CD8-positive, alpha-beta memory T cell (primary cell): ENCODE measurements at regions not wholly inside any gene's neighbourhood (a gene's known extent, or its start where the extent isn't known, plus 50 kb on each side); places are given as distances from the start of the nearest gene placed in this dataset.

Experiments
- CTCF ChIA-PET: fragments of 350-600 bp; sonication (Branson Sonifier 250); formaldehyde crosslinking; loops from one replicate; lab custom pipeline; 2021; ENCODE audit warnings: antibody characterized with exemption; lab: Charles Lee
- POLR2A ChIA-PET: fragments of 350-600 bp; sonication (Branson Sonifier 250); formaldehyde crosslinking; loops from one replicate; lab custom pipeline; 2021; ENCODE audit warnings: antibody characterized with exemption; lab: Charles Lee
- DNase-seq, 5 donors: peaks; one replicate each; pipeline versions ENCODE4 v3.0.0 to v3.0.0-alpha.2; 2020 to 2022; ENCODE audit warnings: mixed read lengths in 1 of 5
- H3K27ac ChIP-seq: one replicate; pipeline ENCODE4 v1.7.0; 2013; ENCODE audit warnings: low read depth, mild to moderate bottlenecking, low read length, moderate library complexity
- H3K27me3 ChIP-seq: 2 replicates; pipeline ENCODE4 v1.7.0; 2013; ENCODE audit warnings: low read length, mild to moderate bottlenecking; ENCODE audit not compliant: insufficient read depth, poor library complexity, severe bottlenecking
- H3K36me3 ChIP-seq: 2 replicates; pipeline ENCODE4 v1.7.0; 2013; ENCODE audit warnings: mild to moderate bottlenecking, low read length, moderate library complexity; ENCODE audit not compliant: insufficient read depth
- H3K4me1 ChIP-seq: 2 replicates; pipeline ENCODE4 v1.7.0; 2013; ENCODE audit warnings: mild to moderate bottlenecking, low read length, moderate library complexity; ENCODE audit not compliant: insufficient read depth
- H3K4me3 ChIP-seq: 2 replicates; pipeline ENCODE4 v1.7.0; 2013; ENCODE audit warnings: mild to moderate bottlenecking, low read length
- H3K9me3 ChIP-seq: 2 replicates; pipeline ENCODE4 v1.7.0; 2013; ENCODE audit warnings: mild to moderate bottlenecking, low read length
- H3K27ac Mint-ChIP-seq, 8 donors: one replicate each; pipeline ENCODE4 v1.8.0; 2020 to 2021; ENCODE audit warnings: mixed read lengths in 8 of 8, mild to moderate bottlenecking in 6 of 8, inconsistent platforms in 3 of 8, moderate library complexity in 3 of 8
- H3K27me3 Mint-ChIP-seq, 2 donors: one replicate each; pipeline ENCODE4 v1.8.0; 2020 to 2021; ENCODE audit warnings: mixed read lengths in 2 of 2, mild to moderate bottlenecking in 1 of 2, moderate library complexity in 1 of 2
- H3K36me3 Mint-ChIP-seq, 3 donors: one replicate each; pipeline ENCODE4 v1.8.0; 2020 to 2021; ENCODE audit warnings: mixed read lengths in 3 of 3, inconsistent platforms in 1 of 3, mild to moderate bottlenecking in 1 of 3
- H3K4me1 Mint-ChIP-seq, 3 donors: one replicate each; pipeline ENCODE4 v1.8.0; 2020 to 2021; ENCODE audit warnings: mixed read lengths in 3 of 3, inconsistent platforms in 1 of 3, mild to moderate bottlenecking in 1 of 3
- H3K4me3 Mint-ChIP-seq, 7 donors: one replicate each; pipeline ENCODE4 v1.8.0; 2020 to 2021; ENCODE audit warnings: mixed read lengths in 7 of 7, mild to moderate bottlenecking in 6 of 7, moderate library complexity in 4 of 7, inconsistent platforms in 2 of 7
- H3K9me3 Mint-ChIP-seq, 5 donors: one replicate each; pipeline ENCODE4 v1.8.0; 2020 to 2022; ENCODE audit warnings: mixed read lengths in 5 of 5, mild to moderate bottlenecking in 3 of 5, moderate library complexity in 2 of 5, inconsistent platforms in 1 of 5

GRCh38 chr14:71472356-71473340 is 459.6 kb upstream of the RGS6 start:
- POLR2A ChIA-PET = no interaction called here

DNA sequence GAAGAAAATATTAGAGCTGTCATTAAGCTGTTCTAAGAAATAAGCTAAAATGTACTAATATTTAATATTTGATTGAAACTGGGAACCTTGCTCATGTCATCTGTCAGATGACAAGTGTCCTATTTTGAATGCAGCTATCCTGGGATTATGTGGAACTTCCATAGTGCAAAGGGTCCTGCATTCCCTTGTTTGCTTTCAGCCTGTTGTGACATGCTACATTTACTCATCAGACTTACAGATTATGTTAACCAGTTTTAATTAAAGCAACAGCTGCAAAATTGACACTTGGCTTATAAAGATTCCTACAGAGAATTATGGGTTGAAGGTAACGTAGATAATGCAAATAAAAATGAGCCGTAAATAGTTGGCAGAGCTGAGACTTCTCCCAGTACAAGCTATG is 458.4 kb upstream of the RGS6 start:
- Histone ChIP-seq H3K27me3 (no peaks in the 10 kb centered on the region), H3K36me3 (no peaks in the 10 kb centered on the region), H3K9me3 (no peaks in the 10 kb centered on the region), H3K27ac (no peak overlapping the region), H3K4me1 (no peaks in the 10 kb centered on the region), H3K4me3 (no peak overlapping the region)
- ChIA-PET CTCF (interaction anchor here (1.4 kb wide), 1 partner anchor 10 kb away, joined by 6 read pairs; no protein-coding TSS in a partner anchor), POLR2A (no interaction called here)
- Mint-ChIP-seq H3K9me3 (no peaks in the 10 kb centered on the region), H3K4me3 (no peak overlapping the region), H3K27me3 (no peaks in the 10 kb centered on the region), H3K36me3 (peaks cover 0 to 2% (median 0%) of the 10 kb centered on the region in 3 donors), H3K27ac (peak overlapping the region in 1 of 8 donors; percentile 38), H3K4me1 (peaks cover 39 to 70% (median 59%) of the 10 kb centered on the region in 3 donors)
- no peak for DNase-seq

More at GRCh38 chr14:71472356-71473340, 459.6 kb upstream of the RGS6 start:
- no peaks in the 10 kb centered on the region for H3K36me3 ChIP-seq
- no peaks in the 10 kb centered on the region for H3K9me3 ChIP-seq
- no peak for DNase-seq
- Mint-ChIP-seq H3K4me3 (no peak overlapping the region), H3K36me3 (peaks cover 3 to 9% (median 3%) of the 10 kb centered on the region in 3 donors), H3K27ac (no peak overlapping the region), H3K9me3 (peaks cover 0 to 4% (median 0%) of the 10 kb centered on the region in 5 donors), H3K27me3 (no peaks in the 10 kb centered on the region), H3K4me1 (peaks cover 36 to 60% (median 49%) of the 10 kb centered on the region in 3 donors)
- H3K4me3 ChIP-seq = no peak overlapping the region
- no peaks in the 10 kb centered on the region for H3K27me3 ChIP-seq
- H3K4me1 ChIP-seq = no peaks in the 10 kb centered on the region
- no peak overlapping the region for H3K27ac ChIP-seq
- CTCF ChIA-PET = interaction anchor here (1.4 kb wide), 1 partner anchor 11 kb away, joined by 6 read pairs; no protein-coding TSS in a partner anchor

DNA sequence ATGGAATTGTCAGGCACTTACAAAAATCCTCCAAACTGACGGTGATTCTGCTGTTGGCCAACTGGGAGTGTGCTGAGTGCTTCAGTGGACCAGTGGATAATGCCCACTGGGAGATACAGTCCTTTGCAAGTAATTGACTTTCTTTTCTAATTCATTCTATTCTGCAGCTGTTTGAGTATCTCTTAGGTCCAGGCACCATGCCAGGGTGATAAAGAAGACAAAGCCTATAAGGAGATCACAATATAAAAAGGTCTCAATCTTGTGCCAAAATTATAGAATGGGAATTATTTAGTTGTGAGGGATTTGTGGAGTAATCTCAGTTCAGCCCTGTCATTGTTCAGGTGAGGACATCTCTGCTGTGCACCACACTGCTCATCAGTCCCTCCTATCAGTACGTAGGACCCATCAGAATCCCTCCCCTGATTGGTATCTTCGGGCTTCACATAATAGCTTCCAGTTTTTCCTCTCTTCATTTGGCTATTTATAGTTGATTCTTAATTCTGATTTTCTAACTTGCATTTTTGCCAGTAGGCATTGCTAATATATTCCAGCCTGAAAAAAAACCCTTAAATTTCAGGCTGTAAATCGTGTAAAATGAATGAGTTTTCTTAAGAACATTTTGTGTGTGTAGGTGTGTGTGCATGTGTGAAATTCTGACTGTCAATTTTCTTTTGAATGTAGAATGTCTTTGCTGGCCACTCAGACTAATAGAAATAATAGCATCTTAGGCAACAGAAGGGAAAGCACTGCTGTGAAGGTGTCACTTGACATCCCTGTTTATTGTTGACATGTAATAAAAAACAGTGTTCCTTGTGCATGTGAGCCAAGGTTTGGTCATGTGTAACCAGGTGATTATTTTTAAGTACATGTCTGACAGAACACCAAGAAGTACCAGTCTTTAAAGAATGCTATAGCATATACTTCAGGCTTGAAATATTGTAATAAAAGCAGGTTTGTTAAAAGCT is 457.6 kb upstream of the RGS6 start:
- no peak overlapping the region for H3K27ac ChIP-seq
- no peaks in the 10 kb centered on the region for H3K9me3 Mint-ChIP-seq
- POLR2A ChIA-PET = no interaction called here
- H3K4me1 ChIP-seq = no peaks in the 10 kb centered on the region
- H3K4me3 ChIP-seq = no peak overlapping the region
- H3K4me1 Mint-ChIP-seq = peaks cover 36 to 66% (median 60%) of the 10 kb centered on the region in 3 donors
- H3K27me3 Mint-ChIP-seq = no peaks in the 10 kb centered on the region
- H3K27ac Mint-ChIP-seq = peak overlapping the region in 3 of 8 donors; percentile 27 to 71 (median 48)
- H3K27me3 ChIP-seq = no peaks in the 10 kb centered on the region
- peak overlapping the region in 1 of 7 donors; percentile 24 for H3K4me3 Mint-ChIP-seq
- H3K36me3 Mint-ChIP-seq = no peaks in the 10 kb centered on the region
- no peaks in the 10 kb centered on the region for H3K9me3 ChIP-seq
- CTCF ChIA-PET = interaction anchor here (1.4 kb wide), 1 partner anchor 9 kb away, joined by 6 read pairs; no protein-coding TSS in a partner anchor
- DNase-seq = no peak
- no peaks in the 10 kb centered on the region for H3K36me3 ChIP-seq

GRCh38 chr14:71475916-71476315 is 456.3 kb upstream of the RGS6 start:
- H3K4me1 ChIP-seq = no peaks in the 10 kb centered on the region
- CTCF ChIA-PET = no interaction called here
- no peak for DNase-seq
- no peaks in the 10 kb centered on the region for H3K27me3 Mint-ChIP-seq
- no peak overlapping the region for H3K4me3 ChIP-seq
- no peaks in the 10 kb centered on the region for H3K36me3 ChIP-seq
- H3K9me3 ChIP-seq = no peaks in the 10 kb centered on the region
- POLR2A ChIA-PET = no interaction called here
- peak overlapping the region in 2 of 8 donors; percentile 17 to 48 for H3K27ac Mint-ChIP-seq
- no peak overlapping the region for H3K27ac ChIP-seq
- peaks cover 32 to 60% (median 60%) of the 10 kb centered on the region in 3 donors for H3K4me1 Mint-ChIP-seq
- H3K4me3 Mint-ChIP-seq = no peak overlapping the region
- H3K36me3 Mint-ChIP-seq = no peaks in the 10 kb centered on the region
- no peaks in the 10 kb centered on the region for H3K9me3 Mint-ChIP-seq
- H3K27me3 ChIP-seq = no peaks in the 10 kb centered on the region

- Mint-ChIP-seq H3K4me3 (no peak overlapping the region), H3K27me3 (no peaks in the 10 kb centered on the region)
These were observed 453.7 kb upstream of the RGS6 start for GRCh38 chr14:71478542-71478941.

DNA sequence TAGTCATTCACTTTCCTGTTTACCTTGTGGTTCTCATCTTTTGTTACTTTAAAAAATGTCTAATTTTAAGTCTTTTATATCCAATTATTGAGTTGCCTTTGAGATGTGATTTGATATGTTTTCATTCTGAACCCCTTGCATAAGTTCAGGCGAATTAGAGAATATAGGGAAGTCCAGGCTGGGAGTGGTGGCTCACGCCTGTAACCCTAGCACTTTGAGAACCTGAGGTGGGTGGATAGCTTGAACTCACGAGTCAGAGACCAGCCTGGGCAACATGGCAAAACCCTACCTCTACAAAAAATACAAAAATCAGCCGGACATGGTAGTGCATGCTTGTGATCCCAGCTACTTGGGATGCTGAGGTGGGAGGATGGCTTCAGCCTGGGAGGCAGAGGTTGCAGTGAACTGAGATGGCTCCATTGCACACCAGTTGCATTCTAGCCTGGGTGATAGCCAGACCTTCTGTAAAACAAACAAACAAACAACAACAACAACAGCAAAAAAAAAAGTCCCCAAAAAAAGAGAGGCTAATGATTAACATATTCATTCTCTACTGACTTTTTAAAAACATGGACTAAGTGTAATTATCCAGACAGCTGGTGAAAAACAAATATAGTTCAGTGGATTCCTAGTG is 451.1 kb upstream of the RGS6 start:
- Histone ChIP-seq H3K4me1 (no peaks in the 10 kb centered on the region), H3K27ac (no peak overlapping the region), H3K9me3 (no peaks in the 10 kb centered on the region), H3K27me3 (no peaks in the 10 kb centered on the region), H3K4me3 (no peak overlapping the region), H3K36me3 (no peaks in the 10 kb centered on the region)
- Mint-ChIP-seq H3K27ac (no peak overlapping the region), H3K4me1 (peaks cover 11 to 34% (median 31%) of the 10 kb centered on the region in 3 donors), H3K36me3 (peaks cover 0 to 11% (median 10%) of the 10 kb centered on the region in 3 donors), H3K4me3 (no peak overlapping the region), H3K9me3 (no peaks in the 10 kb centered on the region), H3K27me3 (no peaks in the 10 kb centered on the region)
- POLR2A ChIA-PET = no interaction called here
- CTCF ChIA-PET = interaction anchor here (0.7 kb wide), 1 partner anchor 815 kb away, joined by 3 read pairs; no protein-coding TSS in a partner anchor
- no peak for DNase-seq

More at GRCh38 chr14:71478542-71478941, 453.7 kb upstream of the RGS6 start:
- Mint-ChIP-seq H3K4me1 (peaks cover 19 to 48% (median 48%) of the 10 kb centered on the region in 3 donors), H3K27ac (no peak overlapping the region), H3K36me3 (peaks cover 0 to 4% (median 2%) of the 10 kb centered on the region in 3 donors), H3K9me3 (no peaks in the 10 kb centered on the region)
- Histone ChIP-seq H3K4me3 (no peak overlapping the region), H3K4me1 (no peaks in the 10 kb centered on the region), H3K27me3 (no peaks in the 10 kb centered on the region), H3K9me3 (no peaks in the 10 kb centered on the region), H3K36me3 (no peaks in the 10 kb centered on the region), H3K27ac (no peak overlapping the region)
- ChIA-PET CTCF (no interaction called here), POLR2A (no interaction called here)
- no peak for DNase-seq

GRCh38 chr14:71482671-71483070 is 449.6 kb upstream of the RGS6 start:
- no peak overlapping the region for H3K4me3 Mint-ChIP-seq
- no peak overlapping the region for H3K4me3 ChIP-seq
- no peaks in the 10 kb centered on the region for H3K9me3 Mint-ChIP-seq
- no peaks in the 10 kb centered on the region for H3K27me3 ChIP-seq
- H3K36me3 Mint-ChIP-seq = peaks cover 0 to 19% (median 11%) of the 10 kb centered on the region in 3 donors
- ChIA-PET CTCF (no interaction called here), POLR2A (no interaction called here)
- H3K27ac ChIP-seq = no peak overlapping the region
- H3K27me3 Mint-ChIP-seq = no peaks in the 10 kb centered on the region
- no peak for DNase-seq
- no peaks in the 10 kb centered on the region for H3K9me3 ChIP-seq
- no peaks in the 10 kb centered on the region for H3K36me3 ChIP-seq
- no peaks in the 10 kb centered on the region for H3K4me1 ChIP-seq
- peaks cover 15 to 35% (median 30%) of the 10 kb centered on the region in 3 donors for H3K4me1 Mint-ChIP-seq
- H3K27ac Mint-ChIP-seq = no peak overlapping the region
